ENCODE measurements at regions not wholly inside any gene's neighbourhood (a gene's known extent, or its start where the extent isn't known, plus 50 kb on each side); places are given as distances from the start of the nearest gene placed in this dataset.

GRCh38 chr2:6692056-6692455 lies 173.7 kb downstream of the CMPK2 start:
- Histone ChIP-seq H3K4me1 (ENCODE audit: control insufficient read depth in 2 of 2, insufficient read depth in 2 of 2, low read length in 2 of 2) (no peaks in the 10 kb centered on the region), H3K36me3 (ENCODE audit: control insufficient read depth in 2 of 3, insufficient read depth in 3 of 3, low read length in 3 of 3) (no peaks in the 10 kb centered on the region), H3K4me3 (ENCODE audit: low read length) (no peak overlapping the region), H3K9me3 (ENCODE audit: control insufficient read depth in 2 of 3, low read length in 3 of 3) (no peaks in the 10 kb centered on the region), H3K27ac (ENCODE audit: low read depth, low read length) (no peak overlapping the region), H3K27me3 (ENCODE audit: control insufficient read depth in 2 of 2, insufficient read depth in 2 of 2, low read length in 2 of 2) (no peaks in the 10 kb centered on the region)
- ATAC-seq (no peak), DNase-seq (no peak)
- Mint-ChIP-seq H3K4me3 (no peak overlapping the region), H3K27me3 (peaks cover 0 to 15% (median 4%) of the 10 kb centered on the region in 5 donors), H3K9me3 (no peaks in the 10 kb centered on the region), H3K27ac (no peak overlapping the region), H3K4me1 (peaks cover 0 to 1% (median 0%) of the 10 kb centered on the region in 7 donors), H3K36me3 (no peaks in the 10 kb centered on the region)
- intact Hi-C loops (cut with micrococcal nuclease), result no loop called here
- ChIA-PET POLR2A (no interaction called here), CTCF (no interaction called here)

DNA sequence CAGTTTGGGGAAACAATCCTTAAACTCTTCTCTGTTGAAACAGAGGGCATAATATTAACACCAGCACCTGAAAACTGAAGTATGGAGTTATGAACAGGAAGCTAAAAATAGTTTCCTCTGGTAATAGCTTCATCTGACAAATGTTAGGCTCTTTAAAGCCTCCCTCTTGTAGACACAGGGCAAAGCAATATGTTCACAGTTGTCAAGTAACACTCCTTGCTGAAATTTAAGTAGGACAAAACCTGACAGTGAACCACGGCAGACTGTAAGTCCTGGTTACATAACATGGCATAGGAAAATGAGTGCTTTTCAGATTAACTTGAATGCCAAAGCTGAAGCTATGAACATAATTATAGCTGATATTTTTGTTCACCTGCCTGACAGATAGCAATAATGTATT lies 172.9 kb downstream of the CMPK2 start:
- no peaks in the 10 kb centered on the region for H3K9me3 Mint-ChIP-seq
- peaks cover 0 to 15% (median 4%) of the 10 kb centered on the region in 5 donors for H3K27me3 Mint-ChIP-seq
- H3K36me3 ChIP-seq (ENCODE audit: control insufficient read depth in 2 of 3, insufficient read depth in 3 of 3, low read length in 3 of 3), result no peaks in the 10 kb centered on the region
- H3K27me3 ChIP-seq (ENCODE audit: control insufficient read depth in 2 of 2, insufficient read depth in 2 of 2, low read length in 2 of 2), result no peaks in the 10 kb centered on the region
- H3K27ac ChIP-seq (ENCODE audit: low read depth, low read length), result no peak overlapping the region
- H3K4me3 ChIP-seq (ENCODE audit: low read length), result no peak overlapping the region
- no peaks in the 10 kb centered on the region for H3K9me3 ChIP-seq (ENCODE audit: control insufficient read depth in 2 of 3, low read length in 3 of 3)
- no peak overlapping the region for H3K27ac Mint-ChIP-seq
- H3K36me3 Mint-ChIP-seq, result no peaks in the 10 kb centered on the region
- no peak for DNase-seq
- intact Hi-C loops (cut with micrococcal nuclease), result no loop called here
- H3K4me3 Mint-ChIP-seq, result no peak overlapping the region
- peaks cover 0 to 1% (median 0%) of the 10 kb centered on the region in 7 donors for H3K4me1 Mint-ChIP-seq
- CTCF ChIA-PET, result no interaction called here
- no peak for ATAC-seq
- POLR2A ChIA-PET, result no interaction called here
- no peaks in the 10 kb centered on the region for H3K4me1 ChIP-seq (ENCODE audit: control insufficient read depth in 2 of 2, insufficient read depth in 2 of 2, low read length in 2 of 2)

GRCh38 chr2:6694555-6694954 lies 171.2 kb downstream of the CMPK2 start:
- DNase-seq (no peak), ATAC-seq (no peak)
- CTCF ChIA-PET, result no interaction called here
- H3K27ac ChIP-seq (ENCODE audit: low read depth, low read length), result no peak overlapping the region
- H3K27me3 Mint-ChIP-seq, result peaks cover 0 to 15% (median 5%) of the 10 kb centered on the region in 5 donors
- H3K36me3 ChIP-seq (ENCODE audit: control insufficient read depth in 2 of 3, insufficient read depth in 3 of 3, low read length in 3 of 3), result no peaks in the 10 kb centered on the region
- H3K4me3 Mint-ChIP-seq, result no peak overlapping the region
- H3K4me1 Mint-ChIP-seq, result no peaks in the 10 kb centered on the region
- intact Hi-C loops (cut with micrococcal nuclease), result no loop called here
- no peaks in the 10 kb centered on the region for H3K36me3 Mint-ChIP-seq
- H3K27ac Mint-ChIP-seq, result no peak overlapping the region
- H3K4me3 ChIP-seq (ENCODE audit: low read length), result no peak overlapping the region
- H3K9me3 Mint-ChIP-seq, result peaks cover 0 to 3% (median 0%) of the 10 kb centered on the region in 11 donors
- no peaks in the 10 kb centered on the region for H3K9me3 ChIP-seq (ENCODE audit: control insufficient read depth in 2 of 3, low read length in 3 of 3)
- H3K4me1 ChIP-seq (ENCODE audit: control insufficient read depth in 2 of 2, insufficient read depth in 2 of 2, low read length in 2 of 2), result no peaks in the 10 kb centered on the region
- H3K27me3 ChIP-seq (ENCODE audit: control insufficient read depth in 2 of 2, insufficient read depth in 2 of 2, low read length in 2 of 2), result no peaks in the 10 kb centered on the region
- POLR2A ChIA-PET, result no interaction called here

GRCh38 chr2:6700335-6700734 lies 165.4 kb downstream of the CMPK2 start:
- Mint-ChIP-seq H3K27me3 (peaks cover 0 to 21% (median 9%) of the 10 kb centered on the region in 5 donors), H3K4me3 (no peak overlapping the region), H3K4me1 (no peaks in the 10 kb centered on the region), H3K36me3 (peaks cover 0 to 3% (median 0%) of the 10 kb centered on the region in 5 donors), H3K9me3 (peaks cover 2 to 29% (median 16%) of the 10 kb centered on the region in 11 donors), H3K27ac (no peak overlapping the region)
- ChIA-PET POLR2A (no interaction called here), CTCF (no interaction called here)
- Histone ChIP-seq H3K4me3 (ENCODE audit: low read length) (no peak overlapping the region), H3K4me1 (ENCODE audit: control insufficient read depth in 2 of 2, insufficient read depth in 2 of 2, low read length in 2 of 2) (no peaks in the 10 kb centered on the region), H3K36me3 (ENCODE audit: control insufficient read depth in 2 of 3, insufficient read depth in 3 of 3, low read length in 3 of 3) (no peaks in the 10 kb centered on the region), H3K27ac (ENCODE audit: low read depth, low read length) (no peak overlapping the region), H3K9me3 (ENCODE audit: control insufficient read depth in 2 of 3, low read length in 3 of 3) (peaks cover 0 to 5% (median 0%) of the 10 kb centered on the region in 3 experiments), H3K27me3 (ENCODE audit: control insufficient read depth in 2 of 2, insufficient read depth in 2 of 2, low read length in 2 of 2) (no peaks in the 10 kb centered on the region)
- no peak for ATAC-seq
- DNase-seq, result no peak
- intact Hi-C loops (cut with micrococcal nuclease), result no loop called here

GRCh38 chr2:6704077-6704476 lies 161.6 kb downstream of the CMPK2 start:
- peaks cover 3 to 26% (median 6%) of the 10 kb centered on the region in 5 donors for H3K27me3 Mint-ChIP-seq
- H3K27ac Mint-ChIP-seq, result no peak overlapping the region
- H3K27ac ChIP-seq (ENCODE audit: low read depth, low read length), result no peak overlapping the region
- H3K9me3 ChIP-seq (ENCODE audit: control insufficient read depth in 2 of 3, low read length in 3 of 3), result peaks cover 0 to 5% (median 0%) of the 10 kb centered on the region in 3 experiments
- H3K4me3 ChIP-seq (ENCODE audit: low read length), result no peak overlapping the region
- ATAC-seq (no peak), DNase-seq (no peak)
- no peaks in the 10 kb centered on the region for H3K36me3 ChIP-seq (ENCODE audit: control insufficient read depth in 2 of 3, insufficient read depth in 3 of 3, low read length in 3 of 3)
- ChIA-PET CTCF (no interaction called here), POLR2A (no interaction called here)
- H3K4me3 Mint-ChIP-seq, result no peak overlapping the region
- H3K4me1 Mint-ChIP-seq, result no peaks in the 10 kb centered on the region
- peaks cover 3 to 36% (median 16%) of the 10 kb centered on the region in 11 donors for H3K9me3 Mint-ChIP-seq
- H3K4me1 ChIP-seq (ENCODE audit: control insufficient read depth in 2 of 2, insufficient read depth in 2 of 2, low read length in 2 of 2), result no peaks in the 10 kb centered on the region
- no peaks in the 10 kb centered on the region for H3K27me3 ChIP-seq (ENCODE audit: control insufficient read depth in 2 of 2, insufficient read depth in 2 of 2, low read length in 2 of 2)
- peaks cover 0 to 3% (median 0%) of the 10 kb centered on the region in 5 donors for H3K36me3 Mint-ChIP-seq
- intact Hi-C loops (cut with micrococcal nuclease), result no loop called here

GRCh38 chr2:6721395-6721794 lies 144.3 kb downstream of the CMPK2 start:
- ChIA-PET CTCF (no interaction called here), POLR2A (no interaction called here)
- Mint-ChIP-seq H3K27me3 (peaks cover 2 to 46% (median 22%) of the 10 kb centered on the region in 5 donors), H3K9me3 (peaks cover 0 to 3% (median 0%) of the 10 kb centered on the region in 11 donors), H3K27ac (no peak overlapping the region), H3K36me3 (no peaks in the 10 kb centered on the region), H3K4me1 (no peaks in the 10 kb centered on the region), H3K4me3 (no peak overlapping the region)
- H3K27ac ChIP-seq (ENCODE audit: low read depth, low read length), result no peak overlapping the region
- ATAC-seq, result no peak
- no peaks in the 10 kb centered on the region for H3K4me1 ChIP-seq (ENCODE audit: control insufficient read depth in 2 of 2, insufficient read depth in 2 of 2, low read length in 2 of 2)
- no peaks in the 10 kb centered on the region for H3K36me3 ChIP-seq (ENCODE audit: control insufficient read depth in 2 of 3, insufficient read depth in 3 of 3, low read length in 3 of 3)
- no peak overlapping the region for H3K4me3 ChIP-seq (ENCODE audit: low read length)
- H3K27me3 ChIP-seq (ENCODE audit: control insufficient read depth in 2 of 2, insufficient read depth in 2 of 2, low read length in 2 of 2), result no peaks in the 10 kb centered on the region
- H3K9me3 ChIP-seq (ENCODE audit: control insufficient read depth in 2 of 3, low read length in 3 of 3), result no peaks in the 10 kb centered on the region
- DNase-seq, result no peak
- intact Hi-C loops (cut with micrococcal nuclease), result no loop called here

GRCh38 chr2:6722574-6722973 lies 143.1 kb downstream of the CMPK2 start:
- H3K9me3 Mint-ChIP-seq, result peaks cover 0 to 3% (median 0%) of the 10 kb centered on the region in 11 donors
- no peak overlapping the region for H3K27ac ChIP-seq (ENCODE audit: low read depth, low read length)
- H3K36me3 ChIP-seq (ENCODE audit: control insufficient read depth in 2 of 3, insufficient read depth in 3 of 3, low read length in 3 of 3), result no peaks in the 10 kb centered on the region
- H3K27ac Mint-ChIP-seq, result no peak overlapping the region
- DNase-seq, result no peak
- H3K4me3 Mint-ChIP-seq, result no peak overlapping the region
- no peak overlapping the region for H3K4me3 ChIP-seq (ENCODE audit: low read length)
- CTCF ChIA-PET, result no interaction called here
- H3K4me1 ChIP-seq (ENCODE audit: control insufficient read depth in 2 of 2, insufficient read depth in 2 of 2, low read length in 2 of 2), result no peaks in the 10 kb centered on the region
- intact Hi-C loops (cut with micrococcal nuclease), result no loop called here
- H3K9me3 ChIP-seq (ENCODE audit: control insufficient read depth in 2 of 3, low read length in 3 of 3), result no peaks in the 10 kb centered on the region
- ATAC-seq, result no peak
- POLR2A ChIA-PET, result no interaction called here
- peaks cover 2 to 42% (median 18%) of the 10 kb centered on the region in 5 donors for H3K27me3 Mint-ChIP-seq
- no peaks in the 10 kb centered on the region for H3K36me3 Mint-ChIP-seq
- H3K4me1 Mint-ChIP-seq, result no peaks in the 10 kb centered on the region
- no peaks in the 10 kb centered on the region for H3K27me3 ChIP-seq (ENCODE audit: control insufficient read depth in 2 of 2, insufficient read depth in 2 of 2, low read length in 2 of 2)
